Panc1 (cell line): ENCODE measurements at regions not wholly inside any gene's neighbourhood (a gene's known extent, or its start where the extent isn't known, plus 50 kb on each side); places are given as distances from the start of the nearest gene placed in this dataset.

ENCODE experiments used
- SIN3A ChIP-seq: IDR thresholded peaks from 2 replicates; pipeline ENCODE4 v1.6.1; 2012; ENCODE audit warnings: low read depth, mild to moderate bottlenecking, low read length, moderate library complexity, borderline replicate concordance; ENCODE audit not compliant: insufficient read depth
- TF ChIP-seq, protein P1 (sequence below): fragments of 450-650 bp; IDR thresholded peaks from 2 replicates; pipeline ENCODE4 v1.5.1; 2017; ENCODE audit warnings: mild to moderate bottlenecking

GRCh38 chr1:185478877-185479276, 161.8 kb upstream of the IVNS1ABP start:
- TF ChIP-seq, protein P1, sequence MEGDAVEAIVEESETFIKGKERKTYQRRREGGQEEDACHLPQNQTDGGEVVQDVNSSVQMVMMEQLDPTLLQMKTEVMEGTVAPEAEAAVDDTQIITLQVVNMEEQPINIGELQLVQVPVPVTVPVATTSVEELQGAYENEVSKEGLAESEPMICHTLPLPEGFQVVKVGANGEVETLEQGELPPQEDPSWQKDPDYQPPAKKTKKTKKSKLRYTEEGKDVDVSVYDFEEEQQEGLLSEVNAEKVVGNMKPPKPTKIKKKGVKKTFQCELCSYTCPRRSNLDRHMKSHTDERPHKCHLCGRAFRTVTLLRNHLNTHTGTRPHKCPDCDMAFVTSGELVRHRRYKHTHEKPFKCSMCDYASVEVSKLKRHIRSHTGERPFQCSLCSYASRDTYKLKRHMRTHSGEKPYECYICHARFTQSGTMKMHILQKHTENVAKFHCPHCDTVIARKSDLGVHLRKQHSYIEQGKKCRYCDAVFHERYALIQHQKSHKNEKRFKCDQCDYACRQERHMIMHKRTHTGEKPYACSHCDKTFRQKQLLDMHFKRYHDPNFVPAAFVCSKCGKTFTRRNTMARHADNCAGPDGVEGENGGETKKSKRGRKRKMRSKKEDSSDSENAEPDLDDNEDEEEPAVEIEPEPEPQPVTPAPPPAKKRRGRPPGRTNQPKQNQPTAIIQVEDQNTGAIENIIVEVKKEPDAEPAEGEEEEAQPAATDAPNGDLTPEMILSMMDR, result no peak
- no peak for TF ChIP-seq SIN3A
